ENCODE measurements at regions not wholly inside any gene's neighbourhood (a gene's known extent, or its start where the extent isn't known, plus 50 kb on each side); places are given as distances from the start of the nearest gene placed in this dataset.
"Not testable (repeated sequence)": the region's sequence is repeated elsewhere in the genome, so short reads cannot be mapped to it uniquely, and the experiment has no call there.

DNA sequence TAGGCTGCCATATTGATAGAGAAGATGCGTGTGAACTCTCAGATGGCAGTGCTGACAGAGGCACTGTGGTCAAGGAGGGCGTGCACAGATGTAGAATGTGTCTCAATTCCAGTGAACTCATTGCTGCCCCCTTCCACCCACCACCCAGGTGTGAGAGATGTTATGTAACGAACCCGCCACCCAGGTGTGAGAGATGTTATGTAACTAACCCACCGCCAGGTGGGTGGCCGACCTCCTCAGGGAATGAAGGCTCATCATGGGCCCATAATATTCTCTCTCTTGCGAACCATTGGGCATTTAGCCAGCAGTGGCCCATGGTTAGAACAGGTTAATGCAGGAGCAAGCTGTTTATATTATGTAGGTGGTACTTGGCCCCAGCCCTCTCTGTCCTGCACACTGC is 140.4 kb upstream of the MTPN start:
- no peak for DNase-seq (ENCODE audit: low spot score)

DNA sequence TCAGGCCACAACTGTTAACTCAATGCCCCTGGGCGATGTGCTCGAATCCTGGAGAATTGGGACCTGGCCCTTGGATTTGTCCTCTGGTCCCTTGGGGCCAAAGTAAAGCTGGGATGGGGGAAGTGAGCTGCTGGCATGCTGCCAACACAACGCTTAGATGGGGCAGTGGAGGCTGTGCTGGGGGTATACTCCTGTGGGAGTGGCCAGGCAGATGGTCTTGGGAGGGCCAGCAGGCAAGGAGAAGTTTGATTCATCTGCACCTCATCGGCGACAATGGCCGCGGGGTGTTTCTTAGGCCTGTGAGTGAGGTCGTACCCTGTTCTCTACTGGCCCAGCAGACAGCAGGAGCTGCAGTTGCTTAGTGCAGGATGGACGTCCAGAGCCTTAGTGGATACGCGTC is 139.0 kb upstream of the MTPN start:
- DNase-seq (ENCODE audit: low spot score): no peak

DNA sequence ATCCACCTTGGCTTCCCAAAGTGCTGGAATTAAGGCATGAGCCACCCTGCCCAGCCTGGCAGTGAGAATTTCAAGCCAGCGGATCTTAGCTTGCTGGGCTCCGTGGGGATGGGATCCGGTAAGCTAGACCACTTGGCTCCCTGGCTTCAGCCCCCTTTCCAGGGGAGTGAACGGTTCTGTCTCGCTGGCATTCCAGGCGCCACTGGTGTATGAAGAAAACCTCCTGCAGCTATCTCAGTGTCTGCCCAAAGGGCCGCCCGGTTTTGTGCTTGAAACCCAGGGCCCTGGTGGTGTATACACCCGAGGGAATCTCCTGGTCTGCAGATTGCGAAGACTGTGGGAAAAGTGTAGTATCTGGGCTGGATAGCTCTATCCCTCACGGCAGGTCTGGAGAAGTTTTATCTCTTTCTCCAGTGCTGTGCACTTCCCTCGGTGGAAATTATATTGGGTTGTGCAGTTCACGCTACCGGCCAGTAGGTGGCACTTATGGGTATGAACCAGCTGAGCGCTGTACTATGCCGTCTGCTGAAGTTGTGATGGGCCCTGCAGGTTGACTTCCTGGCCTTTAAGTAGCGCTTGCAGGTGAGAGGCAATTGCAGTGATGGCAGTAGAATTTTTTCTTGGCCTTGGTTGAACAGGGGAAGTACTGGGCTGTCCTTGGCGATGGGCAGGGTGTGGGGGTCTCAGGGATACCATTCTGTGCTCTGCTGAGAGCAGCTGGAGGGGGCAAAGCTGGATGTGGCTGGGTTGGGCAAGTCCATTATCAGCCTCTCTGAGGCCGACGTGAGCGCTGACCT is 138.0 kb upstream of the MTPN start:
- peak; percentile 5 for DNase-seq (ENCODE audit: low spot score)

DNA sequence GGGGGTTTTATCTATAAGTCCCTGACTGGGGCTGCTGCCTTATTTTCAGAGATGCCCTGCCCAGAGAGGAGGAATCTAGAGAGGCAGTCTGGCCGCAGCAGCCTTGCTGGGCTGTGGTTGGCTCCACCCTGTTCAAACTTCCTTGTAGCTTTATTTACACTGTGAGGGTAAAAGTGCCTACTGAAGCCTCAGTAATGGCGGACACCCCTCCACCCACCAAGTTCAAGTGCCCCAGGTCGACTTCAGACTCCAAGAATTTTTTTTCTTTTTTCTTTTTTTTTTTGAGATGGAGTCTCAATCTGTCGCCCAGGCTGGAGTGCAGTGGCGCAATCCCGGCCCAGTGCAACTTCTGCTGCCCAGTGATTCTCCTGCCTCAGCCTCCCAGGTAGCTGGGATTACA is 137.3 kb upstream of the MTPN start:
- not testable (repeated sequence) for DNase-seq (ENCODE audit: low spot score)

DNA sequence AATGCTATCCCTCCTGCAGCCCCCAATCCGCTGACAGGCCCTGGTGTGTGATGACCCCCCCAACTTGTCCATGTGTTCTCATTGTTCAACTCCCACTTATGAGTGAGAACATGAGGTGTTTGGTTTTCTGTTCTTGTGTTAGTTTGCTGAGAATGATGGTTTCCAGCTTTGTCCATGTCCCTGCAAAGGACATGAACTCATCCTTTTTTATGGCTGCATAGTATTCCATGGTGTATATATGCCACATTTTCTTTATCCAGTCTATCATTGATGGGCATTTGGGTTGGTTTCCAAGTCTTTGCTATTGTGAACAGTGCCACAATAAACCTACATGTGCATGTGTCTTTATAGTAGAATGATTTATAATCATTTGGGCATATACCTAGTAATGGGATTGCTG is 131.9 kb upstream of the MTPN start:
- not testable (repeated sequence) for DNase-seq (ENCODE audit: low spot score)

DNA sequence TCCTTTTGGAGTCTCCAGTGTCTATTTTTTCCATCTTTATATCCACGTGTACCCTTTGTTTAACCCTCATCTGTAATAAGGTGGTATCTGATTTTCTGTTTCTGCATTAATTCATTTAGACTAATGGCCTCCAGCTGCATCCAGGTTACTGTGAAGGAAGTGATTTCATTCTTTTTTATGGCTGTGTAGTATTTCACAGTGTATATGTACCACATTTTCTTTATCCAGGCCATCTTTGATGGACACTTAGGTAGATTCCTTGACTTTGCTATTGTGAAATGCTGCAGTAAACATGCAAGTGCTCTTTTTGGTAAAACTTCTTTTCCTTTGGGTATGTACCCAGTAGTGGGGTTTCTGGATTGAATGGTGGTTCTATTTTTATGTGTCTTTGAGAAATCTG is 128.0 kb upstream of the MTPN start:
- no peak for DNase-seq (ENCODE audit: low spot score)

DNA sequence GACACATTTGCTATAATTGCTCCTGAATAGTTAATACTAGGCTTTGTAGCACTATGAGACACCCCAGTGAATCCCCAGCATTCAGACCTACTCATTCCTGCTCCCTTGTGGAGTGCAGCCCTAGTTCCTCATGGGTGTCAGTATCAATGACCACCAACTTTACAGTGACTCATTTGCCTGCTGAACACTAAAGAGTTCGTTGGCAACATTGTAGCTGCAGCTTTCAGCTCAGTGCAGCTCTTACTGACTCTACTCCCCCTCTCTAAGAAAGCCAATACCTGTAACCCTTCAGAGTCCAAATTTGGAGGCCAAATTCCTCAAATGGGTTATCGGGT is 127.1 kb upstream of the MTPN start:
- DNase-seq (ENCODE audit: low spot score): no peak

DNA sequence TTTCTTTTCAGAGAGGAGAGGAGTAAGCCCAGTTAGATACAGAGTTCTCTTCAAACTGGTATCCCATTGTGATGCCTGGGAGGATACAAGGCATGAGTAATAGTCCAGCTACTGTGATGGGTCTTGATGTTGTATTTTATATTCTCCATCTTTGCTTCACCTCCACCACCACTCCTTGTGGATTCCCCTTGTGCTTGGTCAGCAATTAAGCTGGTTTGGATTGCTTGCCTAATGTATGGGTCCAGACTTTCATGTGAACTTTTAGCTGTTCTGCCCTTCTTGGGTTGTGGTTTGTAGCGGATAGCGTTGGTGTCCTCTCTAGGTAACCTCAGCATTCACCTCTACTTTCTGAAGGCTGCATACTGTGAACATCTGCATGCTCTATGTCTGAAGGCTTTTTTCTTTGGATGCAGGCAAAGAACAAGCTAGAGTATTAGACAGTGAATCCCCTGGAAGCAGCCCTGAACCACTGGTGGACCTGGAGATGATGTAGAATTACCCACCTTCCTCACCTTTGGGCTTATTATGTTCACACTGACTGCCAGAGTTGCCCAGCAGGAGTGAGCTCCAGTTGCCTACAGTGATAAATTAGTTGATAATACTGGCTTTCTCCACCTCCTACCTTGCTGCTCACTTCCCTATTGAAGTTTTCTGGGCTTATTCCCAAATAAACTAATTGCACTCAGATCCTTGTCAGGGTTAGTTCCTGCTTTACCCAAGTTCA is 126.5 kb upstream of the MTPN start:
- DNase-seq (ENCODE audit: low spot score): no peak

DNA sequence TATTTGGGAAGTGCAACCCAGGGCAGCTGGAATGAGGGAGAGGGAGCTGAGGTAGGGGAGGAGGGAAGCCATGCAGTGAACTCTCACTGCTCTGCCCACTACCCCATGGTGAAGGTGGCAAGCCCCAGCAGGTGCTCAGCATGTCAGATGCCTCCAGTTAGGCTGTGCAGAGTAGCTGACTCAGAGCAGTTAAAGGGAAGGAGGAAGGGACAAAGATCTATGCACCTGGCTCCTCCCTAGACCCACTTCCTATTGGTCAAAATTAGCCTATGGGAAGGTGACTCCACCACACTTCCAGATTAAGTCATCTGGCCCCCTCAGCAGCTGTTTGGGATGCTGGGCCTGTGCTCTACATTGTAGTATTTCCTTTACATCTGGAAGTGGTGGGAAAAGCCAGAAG is 125.7 kb upstream of the MTPN start:
- no peak for DNase-seq (ENCODE audit: low spot score)

DNA sequence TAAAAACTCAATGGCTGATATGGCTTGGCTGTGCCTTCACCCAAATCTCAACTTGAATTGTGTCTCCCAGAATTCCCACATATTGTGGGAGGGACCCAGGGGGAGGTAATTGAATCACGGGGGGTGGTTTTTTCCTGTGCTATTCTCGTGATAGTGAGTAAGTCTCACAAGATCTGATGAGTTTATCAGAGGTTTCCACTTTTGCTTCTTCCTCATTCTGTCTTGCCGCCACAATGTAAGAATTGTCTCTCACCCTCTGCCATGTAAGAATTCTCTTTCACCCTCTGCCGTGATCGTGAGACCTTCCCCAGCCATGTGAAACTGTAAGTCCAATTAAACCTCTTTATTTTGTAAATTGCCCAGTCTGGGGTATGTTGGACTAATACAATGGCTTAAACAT is 115.6 kb upstream of the MTPN start:
- not testable (repeated sequence) for DNase-seq (ENCODE audit: low spot score)

DNA sequence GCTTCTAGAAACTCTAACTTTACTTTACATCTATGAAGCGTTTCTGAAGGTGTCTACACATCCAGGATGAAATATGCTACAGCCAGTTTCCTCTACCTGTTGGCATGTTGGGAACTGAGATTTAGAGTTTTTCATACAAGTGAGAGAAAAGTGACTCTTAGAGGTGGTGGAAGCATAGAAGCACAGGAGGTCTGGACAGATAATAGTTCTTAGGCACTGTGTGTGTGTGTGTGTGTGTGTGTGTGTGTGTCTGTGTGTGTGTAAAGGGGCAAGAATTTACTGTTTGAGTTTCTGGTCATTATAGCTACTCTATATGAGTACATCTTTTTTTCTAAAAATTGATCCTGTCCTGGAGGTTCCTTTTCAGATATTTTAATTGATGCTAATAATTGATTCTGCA is 110.7 kb upstream of the MTPN start:
- DNase-seq (ENCODE audit: low spot score): no peak

DNA sequence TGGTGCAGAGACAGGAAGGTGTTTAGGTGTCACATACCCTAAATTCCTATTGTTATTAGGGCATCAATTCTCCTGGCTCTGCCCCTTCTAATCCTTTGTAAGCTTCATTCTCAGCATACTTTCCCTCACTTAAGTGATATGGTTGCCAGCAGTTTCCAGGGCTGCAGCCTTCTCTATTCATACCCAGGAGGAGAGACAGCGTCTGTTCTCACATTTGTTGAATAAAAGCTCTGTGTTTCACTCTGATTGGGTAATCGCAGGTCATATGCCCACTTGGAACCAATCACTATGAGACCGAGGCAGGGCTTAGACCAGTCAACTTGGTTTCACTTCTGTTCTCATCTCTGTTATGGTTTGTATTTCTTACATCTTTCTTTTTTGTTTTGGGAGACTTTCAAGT is 109.6 kb upstream of the MTPN start:
- peak; percentile 98 for DNase-seq (ENCODE audit: low spot score)

DNA sequence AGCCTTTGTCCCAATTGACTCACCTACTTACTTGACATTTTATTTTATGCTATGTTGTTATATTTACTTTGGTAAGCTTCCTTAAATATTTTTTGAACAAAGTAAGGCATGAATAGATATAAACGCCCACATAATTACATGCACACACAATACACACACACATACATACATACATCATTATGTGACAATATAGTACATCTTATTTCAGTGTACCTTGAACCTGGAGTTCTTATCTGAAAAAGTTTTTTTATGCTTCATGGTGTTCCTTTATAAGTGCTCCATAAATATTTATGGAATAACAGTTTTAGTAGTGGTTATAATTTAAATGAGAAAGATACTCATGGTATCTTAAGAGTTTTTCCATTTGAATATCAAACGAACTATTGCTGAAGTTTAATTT is 102.8 kb upstream of the MTPN start:
- DNase-seq (ENCODE audit: low spot score): no peak

DNA sequence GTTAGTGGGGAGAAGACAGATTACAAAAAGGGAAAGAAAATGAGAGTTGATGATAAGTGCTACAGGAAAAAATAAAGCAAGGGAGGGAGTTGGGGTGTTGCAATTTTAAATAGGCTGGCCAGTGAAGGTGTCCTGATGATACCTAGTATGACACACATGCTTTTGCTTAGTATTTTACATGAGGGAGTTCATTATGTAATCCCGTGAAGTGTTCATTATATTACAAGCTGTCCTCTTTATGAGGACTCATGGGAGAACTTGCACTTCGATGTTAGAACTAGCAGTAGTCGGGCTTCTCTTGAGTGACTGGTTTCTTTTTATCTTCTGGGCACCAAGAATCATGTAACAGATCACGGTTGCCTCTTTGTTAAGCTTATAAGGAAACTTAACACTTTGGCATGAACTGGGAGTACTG is 102.3 kb upstream of the MTPN start:
- DNase-seq (ENCODE audit: low spot score): no peak

DNA sequence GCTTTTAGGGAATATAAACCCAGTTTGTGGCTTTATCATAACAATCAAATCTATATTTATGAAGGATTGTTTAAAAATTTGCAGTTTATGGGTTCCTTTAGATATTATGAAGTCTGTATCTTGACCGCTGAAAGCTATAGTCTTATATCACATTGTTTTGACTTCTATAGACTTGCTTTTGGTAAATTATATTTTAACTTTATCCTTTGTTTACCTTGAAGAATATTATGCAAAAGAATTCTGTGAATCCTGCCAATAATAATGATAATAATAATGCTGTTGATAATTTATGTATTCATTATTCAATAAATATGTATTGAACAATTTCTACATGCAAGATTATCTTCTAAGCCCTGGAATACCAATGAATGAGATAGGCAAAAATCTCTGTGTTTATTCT is 101.9 kb upstream of the MTPN start:
- no peak for DNase-seq (ENCODE audit: low spot score)

DNA sequence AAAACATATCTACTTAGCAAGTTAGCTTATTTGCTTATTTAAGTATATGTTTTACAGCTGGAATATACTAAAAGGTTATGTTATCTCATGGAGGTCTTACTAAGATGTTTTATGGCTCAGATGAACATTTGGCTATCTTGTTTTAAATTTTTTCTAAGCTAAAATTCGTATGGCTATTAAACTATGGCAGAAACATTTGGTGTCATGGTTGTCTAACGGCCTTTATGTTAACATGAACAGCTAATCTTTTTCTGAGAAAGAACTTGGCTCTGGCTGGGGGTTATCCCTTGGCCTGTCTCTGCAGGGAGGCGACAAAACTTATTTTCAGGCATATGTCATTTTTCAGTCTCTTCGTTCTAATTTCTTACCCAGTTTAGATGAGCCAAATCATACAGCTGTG is 101.5 kb upstream of the MTPN start:
- no peak for DNase-seq (ENCODE audit: low spot score)

DNA sequence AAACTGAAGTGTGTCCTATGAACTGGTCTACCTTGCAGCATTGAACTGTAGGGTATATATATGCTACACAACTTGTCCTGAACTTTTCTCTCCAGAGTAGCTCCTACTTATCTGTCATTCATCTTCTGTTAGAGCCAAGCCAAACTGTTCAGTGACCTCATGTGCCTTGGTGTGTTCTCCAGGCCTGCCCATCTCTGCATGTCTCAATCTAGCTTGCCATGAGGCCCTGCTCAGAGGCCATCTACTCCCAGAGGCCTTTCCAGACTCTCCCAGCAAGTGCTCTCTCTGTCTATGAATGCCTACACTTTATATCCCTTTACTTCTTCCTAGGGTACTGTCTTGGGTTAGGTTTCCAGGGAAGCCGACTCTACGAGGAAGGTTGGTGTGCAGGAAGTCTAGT is 99.8 kb upstream of the MTPN start:
- DNase-seq (ENCODE audit: low spot score): no peak

DNA sequence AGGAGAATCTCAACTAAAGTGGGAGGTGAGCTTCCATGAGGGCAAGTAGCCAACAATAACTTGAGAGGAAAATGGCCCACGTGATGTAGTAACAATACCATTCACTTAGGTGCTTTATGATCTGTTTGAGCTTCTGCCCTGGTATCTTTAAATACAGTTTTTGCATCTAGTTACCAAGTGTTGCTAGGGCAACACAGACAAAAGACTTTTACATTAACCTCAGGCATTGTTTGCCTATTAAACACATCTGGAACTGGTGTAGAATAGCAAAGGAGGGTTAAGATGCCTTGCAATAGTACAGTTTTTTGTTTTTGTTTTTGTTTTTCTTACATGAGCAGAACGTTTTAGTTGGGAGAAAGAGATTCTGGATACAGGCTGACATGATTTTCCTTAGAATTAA is 97.7 kb upstream of the MTPN start:
- DNase-seq (ENCODE audit: low spot score): no peak

DNA sequence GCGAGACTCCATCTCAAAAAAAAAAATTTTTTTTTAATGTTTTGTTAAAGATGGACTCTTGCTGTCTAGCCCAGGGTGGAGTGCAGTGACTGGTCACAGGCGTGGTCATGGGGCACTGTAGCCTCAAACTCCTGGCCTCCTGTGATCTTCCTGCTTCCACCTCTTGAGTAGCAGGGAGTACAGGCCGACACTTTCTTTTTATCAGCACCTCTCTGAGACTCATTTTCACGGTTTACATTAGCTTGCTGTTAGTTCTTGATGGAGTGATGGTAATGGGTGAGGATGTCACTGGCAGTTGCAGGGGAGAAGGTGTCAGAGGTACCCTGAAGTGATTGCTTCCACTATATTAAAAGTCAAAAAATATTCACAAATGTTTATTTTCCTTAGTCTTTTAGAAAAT is 95.3 kb upstream of the MTPN start:
- DNase-seq (ENCODE audit: low spot score): no peak

DNA sequence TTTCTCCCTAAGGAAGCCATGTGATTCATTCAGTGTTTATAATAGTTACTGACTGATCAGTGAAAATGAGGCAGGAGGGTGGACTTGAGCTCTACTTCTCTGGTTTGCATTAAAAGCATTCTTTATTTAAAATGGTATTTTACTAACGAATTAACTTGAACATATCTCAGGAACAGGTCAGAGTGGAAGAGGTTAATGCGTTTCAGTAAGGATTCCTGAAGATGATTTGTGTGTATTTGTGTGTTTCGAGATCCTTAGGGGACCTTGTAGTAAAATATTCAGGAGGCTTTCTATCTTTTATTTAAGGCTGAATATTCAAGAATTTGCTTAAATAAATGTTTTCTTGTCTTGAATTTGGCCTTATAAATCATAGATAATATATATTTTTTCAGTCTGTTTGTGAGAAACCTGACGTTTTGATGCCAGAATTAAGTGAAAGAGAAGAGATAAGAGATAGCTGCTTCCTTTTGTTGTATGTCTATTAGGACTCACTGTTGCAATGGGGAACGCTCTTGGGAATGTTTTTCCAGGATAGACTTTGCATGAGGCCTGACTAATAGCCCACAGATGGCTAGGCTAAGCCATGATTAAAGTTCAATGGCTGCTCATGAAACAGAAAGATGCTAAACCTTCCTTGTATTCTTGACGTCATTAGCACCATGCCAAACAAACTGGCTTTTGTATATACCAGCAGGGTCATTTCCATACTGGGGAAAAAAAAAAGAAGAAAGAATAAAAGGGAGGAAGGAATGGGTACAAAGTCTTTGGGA is 93.8 kb upstream of the MTPN start:
- peak; percentile 16 for DNase-seq (ENCODE audit: low spot score)

DNA sequence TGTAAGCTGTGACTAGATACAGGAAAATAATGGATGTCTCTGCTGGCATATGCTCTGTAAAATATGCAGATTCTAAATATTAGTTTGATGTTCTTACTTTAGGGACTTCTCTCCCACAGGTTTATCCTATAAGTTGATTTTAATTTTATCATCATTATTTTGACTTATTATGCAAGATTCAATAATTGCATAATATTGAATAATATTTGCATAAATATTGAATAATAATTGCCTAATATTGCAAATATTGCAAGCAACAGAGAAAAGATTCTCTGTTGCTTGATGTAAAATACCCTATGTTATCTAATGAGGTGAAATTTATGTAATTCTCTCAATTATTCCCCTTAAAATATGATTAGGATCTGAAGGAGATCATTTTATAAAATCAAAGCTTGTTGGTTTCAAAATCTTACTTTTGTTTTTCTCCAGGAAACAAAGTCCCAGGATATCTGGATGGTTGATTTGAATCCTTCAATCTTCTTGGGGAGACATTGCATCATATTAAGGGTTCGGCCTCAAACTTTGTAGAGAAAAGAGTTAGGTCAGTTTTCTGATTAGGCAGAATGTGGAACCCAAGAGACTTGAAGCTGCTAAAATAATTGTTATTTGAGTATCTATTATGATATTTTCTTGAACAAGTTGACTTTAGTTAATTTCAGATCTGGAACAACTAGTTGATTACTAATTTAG is 92.8 kb upstream of the MTPN start:
- DNase-seq (ENCODE audit: low spot score): no peak

DNA sequence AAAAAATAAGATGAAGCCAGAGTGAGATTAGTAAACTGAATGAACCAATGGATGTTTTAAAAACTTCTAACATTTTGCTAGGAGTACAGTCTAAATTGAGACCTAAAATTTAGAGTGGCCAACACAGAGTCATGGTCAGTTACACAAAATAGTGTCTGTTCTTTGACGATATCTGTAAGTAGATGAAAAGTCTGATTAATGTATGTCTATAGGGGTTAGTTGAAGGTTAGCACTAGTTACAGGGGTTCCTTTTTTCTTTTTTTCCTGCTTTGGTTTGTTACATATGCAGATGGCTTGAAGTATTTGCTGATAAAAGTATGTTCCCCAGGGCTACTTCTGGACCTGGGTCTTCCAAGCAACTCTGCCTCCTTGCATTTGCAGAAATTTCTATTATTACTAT is 90.1 kb upstream of the MTPN start:
- no peak for DNase-seq (ENCODE audit: low spot score)
